ENCODE measurements at regions not wholly inside any gene's neighbourhood (a gene's known extent, or its start where the extent isn't known, plus 50 kb on each side); places are given as distances from the start of the nearest gene placed in this dataset.

DNA sequence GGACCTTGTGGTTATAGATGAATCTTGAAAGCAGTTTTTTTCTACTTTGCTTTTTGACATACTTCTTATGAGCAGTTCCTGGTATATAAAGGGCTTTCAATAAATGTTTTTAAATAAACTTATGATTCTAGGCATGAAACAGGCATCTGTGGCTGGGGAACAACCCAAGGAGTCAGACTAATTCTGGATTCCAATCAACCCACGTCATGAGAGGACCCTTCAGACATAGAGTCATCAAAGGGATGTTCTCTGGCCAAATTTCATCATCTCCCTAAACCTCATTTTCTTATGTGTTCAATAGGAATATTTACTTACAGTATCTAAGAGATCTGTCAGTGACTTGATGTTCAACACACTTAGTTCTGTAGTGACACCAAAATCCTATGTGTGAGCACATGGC is 243.8 kb upstream of the ZNF462 start:
- no peaks in the 10 kb centered on the region for H4K20me1 ChIP-seq (ENCODE audit: low read depth)
- H3K27me3 ChIP-seq: no peaks in the 10 kb centered on the region
- H3K9me3 ChIP-seq (ENCODE audit: low read depth): no peaks in the 10 kb centered on the region
- no peak overlapping the region for H3K4me3 ChIP-seq
- H3K36me3 Mint-ChIP-seq: no peaks in the 10 kb centered on the region
- H3K4me2 ChIP-seq: no peak overlapping the region
- H3K27ac Mint-ChIP-seq: no peak overlapping the region
- no peaks in the 10 kb centered on the region for H3K27me3 Mint-ChIP-seq (ENCODE audit: insufficient read depth, low read depth)
- no peaks in the 10 kb centered on the region for H3K36me3 ChIP-seq
- peaks cover 56% of the 10 kb centered on the region for H3K4me1 ChIP-seq
- H3F3A ChIP-seq (ENCODE audit: low read depth): peaks cover 46% of the 10 kb centered on the region
- no peak for DNase-seq (ENCODE audit: low spot score)
- TF ChIP-seq, protein P1, sequence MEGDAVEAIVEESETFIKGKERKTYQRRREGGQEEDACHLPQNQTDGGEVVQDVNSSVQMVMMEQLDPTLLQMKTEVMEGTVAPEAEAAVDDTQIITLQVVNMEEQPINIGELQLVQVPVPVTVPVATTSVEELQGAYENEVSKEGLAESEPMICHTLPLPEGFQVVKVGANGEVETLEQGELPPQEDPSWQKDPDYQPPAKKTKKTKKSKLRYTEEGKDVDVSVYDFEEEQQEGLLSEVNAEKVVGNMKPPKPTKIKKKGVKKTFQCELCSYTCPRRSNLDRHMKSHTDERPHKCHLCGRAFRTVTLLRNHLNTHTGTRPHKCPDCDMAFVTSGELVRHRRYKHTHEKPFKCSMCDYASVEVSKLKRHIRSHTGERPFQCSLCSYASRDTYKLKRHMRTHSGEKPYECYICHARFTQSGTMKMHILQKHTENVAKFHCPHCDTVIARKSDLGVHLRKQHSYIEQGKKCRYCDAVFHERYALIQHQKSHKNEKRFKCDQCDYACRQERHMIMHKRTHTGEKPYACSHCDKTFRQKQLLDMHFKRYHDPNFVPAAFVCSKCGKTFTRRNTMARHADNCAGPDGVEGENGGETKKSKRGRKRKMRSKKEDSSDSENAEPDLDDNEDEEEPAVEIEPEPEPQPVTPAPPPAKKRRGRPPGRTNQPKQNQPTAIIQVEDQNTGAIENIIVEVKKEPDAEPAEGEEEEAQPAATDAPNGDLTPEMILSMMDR (IDR thresholded peaks at IDR 0.05): no peak
- TF ChIP-seq EZH2 (IDR thresholded peaks at IDR 0.05) (no peak), EZH2phosphoT487 (IDR thresholded peaks at IDR 0.05) (no peak)
- H3K4me3 Mint-ChIP-seq: no peak overlapping the region
- no peaks in the 10 kb centered on the region for H3K79me2 ChIP-seq (ENCODE audit: low read depth)
- H3K4me1 Mint-ChIP-seq: peaks cover 53% of the 10 kb centered on the region
- no peak overlapping the region for H2AFZ ChIP-seq (replicated peaks)
- no peaks in the 10 kb centered on the region for H3K9me3 Mint-ChIP-seq
- H3K27ac ChIP-seq: no peak overlapping the region
- no peak overlapping the region for H3K9ac ChIP-seq

DNA sequence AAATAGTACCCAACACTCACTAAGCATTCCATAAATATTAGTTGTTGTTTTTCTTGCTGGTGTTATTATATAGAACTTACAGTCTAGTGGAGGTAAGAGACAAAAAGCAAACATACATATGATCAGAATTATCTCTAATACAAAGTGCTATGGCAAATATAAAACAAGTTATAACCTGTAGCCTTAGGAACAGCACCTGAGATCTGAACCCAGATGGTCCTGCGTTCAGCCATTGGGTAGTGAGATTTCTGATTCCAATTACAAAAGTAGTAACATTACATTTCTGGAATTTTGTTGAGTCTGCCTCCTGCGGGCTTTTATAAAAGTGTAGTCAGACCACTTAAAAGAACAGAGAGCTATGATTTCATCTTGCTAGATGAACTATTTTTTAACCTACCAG is 242.9 kb upstream of the ZNF462 start:
- H3K4me2 ChIP-seq: no peak overlapping the region
- no peak for TF ChIP-seq EZH2 (IDR thresholded peaks at IDR 0.05)
- TF ChIP-seq EZH2phosphoT487 (IDR thresholded peaks at IDR 0.05): no peak
- TF ChIP-seq, protein P1 (IDR thresholded peaks at IDR 0.05): no peak
- peaks cover 47% of the 10 kb centered on the region for H3K4me1 Mint-ChIP-seq

DNA sequence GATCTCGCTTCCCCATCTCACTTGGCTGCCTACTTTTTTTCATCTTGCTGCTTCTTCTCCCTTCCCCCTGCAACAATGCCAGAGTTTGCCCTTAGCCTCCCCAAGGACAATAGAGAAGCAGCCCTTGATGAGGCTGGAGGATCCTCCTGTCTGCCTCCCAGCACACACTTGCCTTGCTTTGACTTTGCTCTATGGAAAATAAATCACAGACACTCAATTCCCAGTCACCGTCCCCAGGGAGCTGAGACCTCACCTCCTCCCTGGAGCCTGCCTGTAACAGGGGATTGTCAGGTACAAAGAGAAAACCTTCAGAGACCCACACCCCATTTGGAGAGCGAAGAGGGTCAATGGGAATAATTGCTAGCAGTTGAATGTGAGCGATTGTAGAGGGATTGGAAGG is 242.1 kb upstream of the ZNF462 start:
- Histone ChIP-seq H3K4me1 (peaks cover 46% of the 10 kb centered on the region), H3F3A (ENCODE audit: low read depth) (peaks cover 32% of the 10 kb centered on the region), H3K4me2 (peak overlapping the region; percentile 73), H3K36me3 (no peaks in the 10 kb centered on the region), H3K27ac (peak overlapping the region; percentile 88), H3K9ac (no peak overlapping the region), H3K79me2 (ENCODE audit: low read depth) (no peaks in the 10 kb centered on the region), H3K27me3 (no peaks in the 10 kb centered on the region), H2AFZ (replicated peaks) (no peak overlapping the region), H3K9me3 (ENCODE audit: low read depth) (no peaks in the 10 kb centered on the region), H4K20me1 (ENCODE audit: low read depth) (no peaks in the 10 kb centered on the region), H3K4me3 (peak overlapping the region; percentile 25)
- Mint-ChIP-seq H3K27ac (peak overlapping the region; percentile 91), H3K4me3 (peak overlapping the region; percentile 80), H3K9me3 (no peaks in the 10 kb centered on the region), H3K4me1 (peaks cover 39% of the 10 kb centered on the region), H3K36me3 (no peaks in the 10 kb centered on the region), H3K27me3 (ENCODE audit: insufficient read depth, low read depth) (no peaks in the 10 kb centered on the region)
- TF ChIP-seq, protein P1 (IDR thresholded peaks at IDR 0.05): no peak
- no peak for TF ChIP-seq EZH2 (IDR thresholded peaks at IDR 0.05)
- TF ChIP-seq EZH2phosphoT487 (IDR thresholded peaks at IDR 0.05): no peak
- DNase-seq (ENCODE audit: low spot score): peak; percentile 36

More for the DNA sequence above, 242.9 kb upstream of the ZNF462 start:
- Histone ChIP-seq H3K9ac (no peak overlapping the region), H4K20me1 (ENCODE audit: low read depth) (no peaks in the 10 kb centered on the region), H3K4me1 (peaks cover 52% of the 10 kb centered on the region), H3K27ac (no peak overlapping the region), H3K4me3 (no peak overlapping the region), H2AFZ (replicated peaks) (no peak overlapping the region), H3K79me2 (ENCODE audit: low read depth) (no peaks in the 10 kb centered on the region), H3F3A (ENCODE audit: low read depth) (peaks cover 40% of the 10 kb centered on the region), H3K27me3 (no peaks in the 10 kb centered on the region), H3K9me3 (ENCODE audit: low read depth) (no peaks in the 10 kb centered on the region), H3K36me3 (no peaks in the 10 kb centered on the region)
- Mint-ChIP-seq H3K27ac (no peak overlapping the region), H3K9me3 (no peaks in the 10 kb centered on the region), H3K4me3 (no peak overlapping the region), H3K27me3 (ENCODE audit: insufficient read depth, low read depth) (no peaks in the 10 kb centered on the region), H3K36me3 (no peaks in the 10 kb centered on the region)
- no peak for DNase-seq (ENCODE audit: low spot score)

Data from neural progenitor cell (in vitro differentiated cells).